Esophagus (tissue), 2 donors: ENCODE measurements at regions not wholly inside any gene's neighbourhood (a gene's known extent, or its start where the extent isn't known, plus 50 kb on each side); places are given as distances from the start of the nearest gene placed in this dataset.
"Not testable (repeated sequence)": the region's sequence is repeated elsewhere in the genome, so short reads cannot be mapped to it uniquely, and the experiment has no call there.

Source experiments
- H3K27ac ChIP-seq, 2 donors: one replicate each; pipeline ENCODE4 v1.5.1; 2013; ENCODE audit warnings: low read depth in 2 of 2, mild to moderate bottlenecking in 2 of 2, inconsistent platforms in 1 of 2, low read length in 1 of 2, moderate library complexity in 1 of 2
- H3K27me3 ChIP-seq, 2 donors: one replicate each; pipeline ENCODE4 v1.6.1; 2013; ENCODE audit warnings: low read length in 2 of 2, control low read depth in 1 of 2, mild to moderate bottlenecking in 1 of 2; ENCODE audit not compliant: insufficient read depth in 2 of 2, control insufficient read depth in 1 of 2
- H3K36me3 ChIP-seq, 2 donors: one replicate each; pipeline ENCODE4 v1.6.1; 2013; ENCODE audit warnings: low read length in 1 of 2; ENCODE audit not compliant: control insufficient read depth in 2 of 2, insufficient read depth in 2 of 2
- H3K4me1 ChIP-seq, 2 donors: one replicate each; pipeline ENCODE4 v1.6.1; 2013; ENCODE audit warnings: low read length in 1 of 2; ENCODE audit not compliant: control insufficient read depth in 2 of 2, insufficient read depth in 2 of 2
- H3K4me3 ChIP-seq, 2 donors: one replicate each; pipeline ENCODE4 v1.5.1; 2013; ENCODE audit warnings: low read length in 2 of 2, mild to moderate bottlenecking in 2 of 2, low read depth in 1 of 2, moderate library complexity in 1 of 2
- H3K9me3 ChIP-seq, 2 donors: one replicate each; pipeline ENCODE4 v1.6.1; 2013; ENCODE audit warnings: mild to moderate bottlenecking in 2 of 2, low read depth in 1 of 2, low read length in 1 of 2, moderate library complexity in 1 of 2; ENCODE audit not compliant: control insufficient read depth in 2 of 2, insufficient read depth in 1 of 2
- WGBS, 2 donors: extraction: QIAGEN DNeasy Blood & Tissue Kit; methylation state at CpG; one replicate each; pipeline ENCODE4 v1.1.7; 2013; 5-methylcytosine and 5-hydroxymethylcytosine counted together
- donor health status: healthy with polysubstance abuse.
- donor health status: Bipolar disorder and iron deficiency.

- Histone ChIP-seq H3K36me3 (no peaks in the 10 kb centered on the region), H3K27me3 (no peaks in the 10 kb centered on the region), H3K4me3 (no peak overlapping the region), H3K4me1 (no peaks in the 10 kb centered on the region), H3K9me3 (no peaks in the 10 kb centered on the region), H3K27ac (no peak overlapping the region)
- WGBS, 2 donors: 72 to 77% methylated on average over 3 of the region's 3 CpGs
Measured at GRCh38 chr16:60246086-60246485, 1512.0 kb upstream of the GOT2 start.

- Histone ChIP-seq H3K27ac (no peak overlapping the region), H3K36me3 (no peaks in the 10 kb centered on the region), H3K4me3 (no peak overlapping the region), H3K27me3 (no peaks in the 10 kb centered on the region), H3K4me1 (no peaks in the 10 kb centered on the region), H3K9me3 (no peaks in the 10 kb centered on the region)
- WGBS, 2 donors: 93 to 94% methylated on average over 1 of the region's 1 CpG
Measured at GRCh38 chr16:60241671-60242070, 1507.6 kb upstream of the GOT2 start.

GRCh38 chr16:60230666-60231065 lies 1496.5 kb upstream of the GOT2 start:
- H3K27me3 ChIP-seq: no peaks in the 10 kb centered on the region
- H3K9me3 ChIP-seq: no peaks in the 10 kb centered on the region
- WGBS, 2 donors: 38 to 41% methylated on average over 4 of the region's 4 CpGs
- H3K4me3 ChIP-seq: no peak overlapping the region
- H3K27ac ChIP-seq: no peak overlapping the region
- no peaks in the 10 kb centered on the region for H3K36me3 ChIP-seq
- H3K4me1 ChIP-seq: no peaks in the 10 kb centered on the region

GRCh38 chr16:60225541-60225940 lies 1491.4 kb upstream of the GOT2 start:
- no peaks in the 10 kb centered on the region for H3K4me1 ChIP-seq
- H3K9me3 ChIP-seq: peaks cover 0 to under 1% of the 10 kb centered on the region in 2 donors
- no peak overlapping the region for H3K4me3 ChIP-seq
- WGBS, 2 donors: 53 to 68% methylated on average over 2 of the region's 2 CpGs
- no peak overlapping the region for H3K27ac ChIP-seq
- H3K27me3 ChIP-seq: no peaks in the 10 kb centered on the region
- no peaks in the 10 kb centered on the region for H3K36me3 ChIP-seq

GRCh38 chr16:60217787-60218186 lies 1483.7 kb upstream of the GOT2 start:
- Histone ChIP-seq H3K27me3 (no peaks in the 10 kb centered on the region), H3K9me3 (peaks cover 0 to 3% of the 10 kb centered on the region in 2 donors), H3K4me1 (no peaks in the 10 kb centered on the region), H3K36me3 (no peaks in the 10 kb centered on the region), H3K4me3 (no peak overlapping the region), H3K27ac (no peak overlapping the region)
- WGBS, 2 donors: 71 to 76% methylated on average over 7 of the region's 7 CpGs

GRCh38 chr16:60214311-60214710 lies 1480.2 kb upstream of the GOT2 start:
- H3K36me3 ChIP-seq: no peaks in the 10 kb centered on the region
- 88 to 93% methylated on average over 1 of the region's 1 CpG for WGBS, 2 donors

GRCh38 chr16:60206516-60206915 lies 1472.4 kb upstream of the GOT2 start:
- Histone ChIP-seq H3K9me3 (no peaks in the 10 kb centered on the region), H3K36me3 (no peaks in the 10 kb centered on the region), H3K27ac (peak overlapping the region in 1 of 2 donors; percentile 31), H3K4me3 (no peak overlapping the region), H3K27me3 (no peaks in the 10 kb centered on the region), H3K4me1 (no peaks in the 10 kb centered on the region)
- WGBS, 2 donors: 46 to 49% methylated on average over 2 of the region's 2 CpGs

More at GRCh38 chr16:60214311-60214710, 1480.2 kb upstream of the GOT2 start:
- Histone ChIP-seq H3K9me3 (no peaks in the 10 kb centered on the region), H3K27me3 (no peaks in the 10 kb centered on the region), H3K4me1 (no peaks in the 10 kb centered on the region), H3K4me3 (no peak overlapping the region), H3K27ac (no peak overlapping the region)

GRCh38 chr16:60204181-60204580 lies 1470.1 kb upstream of the GOT2 start:
- H3K27me3 ChIP-seq: no peaks in the 10 kb centered on the region
- no peak overlapping the region for H3K4me3 ChIP-seq
- WGBS, 2 donors: 25 to 43% methylated on average over 1 of the region's 1 CpG
- no peaks in the 10 kb centered on the region for H3K36me3 ChIP-seq
- H3K27ac ChIP-seq: no peak overlapping the region
- H3K9me3 ChIP-seq: no peaks in the 10 kb centered on the region
- H3K4me1 ChIP-seq: no peaks in the 10 kb centered on the region

- H3K36me3 ChIP-seq: no peaks in the 10 kb centered on the region
- H3K27me3 ChIP-seq: no peaks in the 10 kb centered on the region
- H3K9me3 ChIP-seq: no peaks in the 10 kb centered on the region
- no peak overlapping the region for H3K27ac ChIP-seq
- H3K4me1 ChIP-seq: no peaks in the 10 kb centered on the region
- H3K4me3 ChIP-seq: no peak overlapping the region
- 24 to 35% methylated on average over 3 of the region's 3 CpGs for WGBS, 2 donors
Measured at GRCh38 chr16:60203525-60204124, 1469.5 kb upstream of the GOT2 start.

GRCh38 chr16:60200729-60201128 lies 1466.6 kb upstream of the GOT2 start:
- not testable (repeated sequence) for H3K4me1 ChIP-seq, H3K4me3 ChIP-seq, H3K9me3 ChIP-seq, H3K36me3 ChIP-seq, H3K27ac ChIP-seq, H3K27me3 ChIP-seq
- 81 to 83% methylated on average over 6 of the region's 6 CpGs for WGBS, 2 donors
